ENCODE measurements at regions not wholly inside any gene's neighbourhood (a gene's known extent, or its start where the extent isn't known, plus 50 kb on each side); places are given as distances from the start of the nearest gene placed in this dataset.

DNA sequence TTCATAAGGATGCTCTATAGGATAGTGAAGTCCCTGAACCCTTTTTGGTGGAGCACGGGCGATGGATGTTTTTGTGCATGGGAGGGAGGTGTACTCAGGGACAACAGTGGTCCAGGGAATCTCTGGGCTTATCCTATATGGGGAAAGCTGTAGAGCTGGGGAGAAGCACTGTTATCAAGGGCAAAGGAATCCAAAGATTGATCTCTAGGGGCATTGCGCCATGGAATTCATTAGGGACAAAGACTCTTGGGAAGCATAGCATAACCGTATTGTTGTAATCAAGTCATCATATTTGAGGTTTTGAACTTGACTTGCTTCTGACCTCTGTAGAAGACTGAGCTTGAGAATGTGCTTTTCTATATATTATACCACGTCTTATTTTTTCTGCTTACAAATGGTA, 172.9 kb upstream of the ZFHX3 start:
- TF ChIP-seq, protein P1, sequence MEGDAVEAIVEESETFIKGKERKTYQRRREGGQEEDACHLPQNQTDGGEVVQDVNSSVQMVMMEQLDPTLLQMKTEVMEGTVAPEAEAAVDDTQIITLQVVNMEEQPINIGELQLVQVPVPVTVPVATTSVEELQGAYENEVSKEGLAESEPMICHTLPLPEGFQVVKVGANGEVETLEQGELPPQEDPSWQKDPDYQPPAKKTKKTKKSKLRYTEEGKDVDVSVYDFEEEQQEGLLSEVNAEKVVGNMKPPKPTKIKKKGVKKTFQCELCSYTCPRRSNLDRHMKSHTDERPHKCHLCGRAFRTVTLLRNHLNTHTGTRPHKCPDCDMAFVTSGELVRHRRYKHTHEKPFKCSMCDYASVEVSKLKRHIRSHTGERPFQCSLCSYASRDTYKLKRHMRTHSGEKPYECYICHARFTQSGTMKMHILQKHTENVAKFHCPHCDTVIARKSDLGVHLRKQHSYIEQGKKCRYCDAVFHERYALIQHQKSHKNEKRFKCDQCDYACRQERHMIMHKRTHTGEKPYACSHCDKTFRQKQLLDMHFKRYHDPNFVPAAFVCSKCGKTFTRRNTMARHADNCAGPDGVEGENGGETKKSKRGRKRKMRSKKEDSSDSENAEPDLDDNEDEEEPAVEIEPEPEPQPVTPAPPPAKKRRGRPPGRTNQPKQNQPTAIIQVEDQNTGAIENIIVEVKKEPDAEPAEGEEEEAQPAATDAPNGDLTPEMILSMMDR (IDR thresholded peaks at IDR 0.05): no peak
- TF ChIP-seq FOXM1 (IDR thresholded peaks at IDR 0.05; ENCODE audit: low read depth) (no peak), RFX5 (IDR thresholded peaks at IDR 0.05; ENCODE audit: low read length) (no peak), EP300 (IDR thresholded peaks at IDR 0.05; ENCODE audit: borderline replicate concordance in 1 of 2, low read depth in 1 of 2, low read length in 1 of 2) (no peak), RAD21 (IDR thresholded peaks at IDR 0.05; ENCODE audit: low read length) (no peak), SIN3A (IDR thresholded peaks at IDR 0.05; ENCODE audit: borderline replicate concordance, low read depth, low read length) (no peak), SMC3 (IDR thresholded peaks at IDR 0.05; ENCODE audit: low read depth, low read length) (no peak), CHD2 (IDR thresholded peaks at IDR 0.05; ENCODE audit: low read length, partially characterized antibody) (no peak), YY1 (IDR thresholded peaks at IDR 0.05; ENCODE audit: low read depth) (no peak), RCOR1 (IDR thresholded peaks at IDR 0.05; ENCODE audit: low read length) (no peak)
- TF ChIP-seq, protein P2, sequence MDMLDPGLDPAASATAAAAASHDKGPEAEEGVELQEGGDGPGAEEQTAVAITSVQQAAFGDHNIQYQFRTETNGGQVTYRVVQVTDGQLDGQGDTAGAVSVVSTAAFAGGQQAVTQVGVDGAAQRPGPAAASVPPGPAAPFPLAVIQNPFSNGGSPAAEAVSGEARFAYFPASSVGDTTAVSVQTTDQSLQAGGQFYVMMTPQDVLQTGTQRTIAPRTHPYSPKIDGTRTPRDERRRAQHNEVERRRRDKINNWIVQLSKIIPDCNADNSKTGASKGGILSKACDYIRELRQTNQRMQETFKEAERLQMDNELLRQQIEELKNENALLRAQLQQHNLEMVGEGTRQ (IDR thresholded peaks at IDR 0.05; ENCODE audit: borderline replicate concordance, low read depth, low read length): no peak
- TF ChIP-seq, protein P3, sequence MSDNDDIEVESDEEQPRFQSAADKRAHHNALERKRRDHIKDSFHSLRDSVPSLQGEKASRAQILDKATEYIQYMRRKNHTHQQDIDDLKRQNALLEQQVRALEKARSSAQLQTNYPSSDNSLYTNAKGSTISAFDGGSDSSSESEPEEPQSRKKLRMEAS (IDR thresholded peaks at IDR 0.05; ENCODE audit: low read depth): no peak

Measured in SK-N-SH (cell line).